Activated naive CD4-positive, alpha-beta T cell treated with anti-CD3 and anti-CD28 coated beads for 36 hours (primary cell): ENCODE measurements at regions not wholly inside any gene's neighbourhood (a gene's known extent, or its start where the extent isn't known, plus 50 kb on each side); places are given as distances from the start of the nearest gene placed in this dataset.

Experiments
- CTCF ChIA-PET: fragments of 350-600 bp; sonication (Branson Sonifier 250); formaldehyde crosslinking; loops from one replicate; lab custom pipeline; 2021; ENCODE audit warnings: antibody characterized with exemption; lab: Charles Lee
- DNase-seq: peaks from one replicate; pipeline ENCODE4 v3.0.0-alpha.2; 2020
- H3K27ac Mint-ChIP-seq: one replicate; pipeline ENCODE4 v1.8.0; 2021; ENCODE audit warnings: mild to moderate bottlenecking, mixed read lengths
- H3K27me3 Mint-ChIP-seq: one replicate; pipeline ENCODE4 v1.8.0; 2021; ENCODE audit warnings: low read depth, mixed read lengths
- H3K36me3 Mint-ChIP-seq: one replicate; pipeline ENCODE4 v1.8.0; 2021; ENCODE audit warnings: low read depth, mixed read lengths
- H3K4me1 Mint-ChIP-seq: one replicate; pipeline ENCODE4 v1.8.0; 2021; ENCODE audit warnings: low read depth, mixed read lengths
- H3K4me3 Mint-ChIP-seq: one replicate; pipeline ENCODE4 v1.8.0; 2021; ENCODE audit warnings: mild to moderate bottlenecking, moderate library complexity, mixed read lengths
- H3K9me3 Mint-ChIP-seq: one replicate; pipeline ENCODE4 v1.8.0; 2021; ENCODE audit warnings: mixed read lengths
- intact Hi-C: fragments of 100-400 bp; cut with micrococcal nuclease; formaldehyde crosslinking; loops from one replicate; pipeline ENCODE4 v1.15.1; 2023

GRCh38 chr2:217325251-217325650 is 465.4 kb upstream of the TNP1 start:
- peaks cover 12% of the 10 kb centered on the region for H3K9me3 Mint-ChIP-seq
- intact Hi-C loops, result no loop called here
- CTCF ChIA-PET, result no interaction called here

GRCh38 chr2:217316743-217317142 is 456.9 kb upstream of the TNP1 start:
- H3K4me3 Mint-ChIP-seq, result no peak overlapping the region
- no peaks in the 10 kb centered on the region for H3K27me3 Mint-ChIP-seq
- no peak for DNase-seq
- intact Hi-C loops, result no loop called here
- H3K4me1 Mint-ChIP-seq, result peaks cover 16% of the 10 kb centered on the region
- H3K27ac Mint-ChIP-seq, result no peak overlapping the region
- H3K36me3 Mint-ChIP-seq, result peaks cover 2% of the 10 kb centered on the region
- CTCF ChIA-PET, result interaction anchor here (0.6 kb wide), 1 partner anchor 1426 kb away, joined by 3 read pairs; no protein-coding TSS in a partner anchor
- peaks cover 2% of the 10 kb centered on the region for H3K9me3 Mint-ChIP-seq

More at GRCh38 chr2:217325251-217325650, 465.4 kb upstream of the TNP1 start:
- Mint-ChIP-seq H3K27me3 (no peaks in the 10 kb centered on the region), H3K4me3 (no peak overlapping the region), H3K27ac (no peak overlapping the region), H3K36me3 (peaks cover 12% of the 10 kb centered on the region), H3K4me1 (no peaks in the 10 kb centered on the region)
- no peak for DNase-seq

- intact Hi-C loops, result no loop called here
- peaks cover 2% of the 10 kb centered on the region for H3K9me3 Mint-ChIP-seq
- H3K4me3 Mint-ChIP-seq, result no peak overlapping the region
- DNase-seq, result no peak
- peaks cover 16% of the 10 kb centered on the region for H3K4me1 Mint-ChIP-seq
- H3K27me3 Mint-ChIP-seq, result no peaks in the 10 kb centered on the region
- peaks cover 4% of the 10 kb centered on the region for H3K36me3 Mint-ChIP-seq
- H3K27ac Mint-ChIP-seq, result no peak overlapping the region
- CTCF ChIA-PET, result interaction anchor here (1.3 kb wide), 1 partner anchor 9 kb away, joined by 4 read pairs; no protein-coding TSS in a partner anchor
These were observed 454.2 kb upstream of the TNP1 start for GRCh38 chr2:217314021-217314460.

GRCh38 chr2:217313386-217313785 is 453.5 kb upstream of the TNP1 start:
- H3K27ac Mint-ChIP-seq, result no peak overlapping the region
- no peaks in the 10 kb centered on the region for H3K27me3 Mint-ChIP-seq
- peaks cover 2% of the 10 kb centered on the region for H3K9me3 Mint-ChIP-seq
- H3K4me1 Mint-ChIP-seq, result peaks cover 16% of the 10 kb centered on the region
- DNase-seq, result no peak
- H3K36me3 Mint-ChIP-seq, result peaks cover 4% of the 10 kb centered on the region
- intact Hi-C loops, result no loop called here
- no peak overlapping the region for H3K4me3 Mint-ChIP-seq
- CTCF ChIA-PET, result interaction anchor here (1.3 kb wide), 1 partner anchor 10 kb away, joined by 4 read pairs; no protein-coding TSS in a partner anchor

GRCh38 chr2:217309056-217309455 is 449.2 kb upstream of the TNP1 start:
- no peak for DNase-seq
- Mint-ChIP-seq H3K4me1 (no peaks in the 10 kb centered on the region), H3K27me3 (no peaks in the 10 kb centered on the region), H3K36me3 (peaks cover 2% of the 10 kb centered on the region), H3K27ac (no peak overlapping the region), H3K9me3 (no peaks in the 10 kb centered on the region), H3K4me3 (no peak overlapping the region)
- intact Hi-C loops, result no loop called here
- CTCF ChIA-PET, result no interaction called here

- intact Hi-C loops, result no loop called here
- no peaks in the 10 kb centered on the region for H3K27me3 Mint-ChIP-seq
- H3K9me3 Mint-ChIP-seq, result no peaks in the 10 kb centered on the region
- CTCF ChIA-PET, result interaction anchor here (0.6 kb wide), 1 partner anchor 204 kb away, joined by 3 read pairs; no protein-coding TSS in a partner anchor
- H3K4me3 Mint-ChIP-seq, result no peak overlapping the region
- no peaks in the 10 kb centered on the region for H3K4me1 Mint-ChIP-seq
- H3K36me3 Mint-ChIP-seq, result peaks cover 2% of the 10 kb centered on the region
- DNase-seq, result no peak
- H3K27ac Mint-ChIP-seq, result no peak overlapping the region
These were observed 447.2 kb upstream of the TNP1 start for GRCh38 chr2:217307023-217307422.

- Mint-ChIP-seq H3K27me3 (no peaks in the 10 kb centered on the region), H3K4me3 (no peak overlapping the region), H3K9me3 (no peaks in the 10 kb centered on the region), H3K4me1 (no peaks in the 10 kb centered on the region), H3K36me3 (peaks cover 2% of the 10 kb centered on the region), H3K27ac (no peak overlapping the region)
- CTCF ChIA-PET, result no interaction called here
- intact Hi-C loops, result no loop called here
- no peak for DNase-seq
These were observed 446.0 kb upstream of the TNP1 start for GRCh38 chr2:217305882-217306281.

GRCh38 chr2:217304582-217304981 is 444.7 kb upstream of the TNP1 start:
- Mint-ChIP-seq H3K4me1 (no peaks in the 10 kb centered on the region), H3K36me3 (no peaks in the 10 kb centered on the region), H3K27me3 (no peaks in the 10 kb centered on the region), H3K27ac (no peak overlapping the region), H3K4me3 (no peak overlapping the region), H3K9me3 (no peaks in the 10 kb centered on the region)
- DNase-seq, result no peak
- CTCF ChIA-PET, result interaction anchor here (0.6 to 1.1 kb wide), 2 partner anchors 208 to 409 kb away, joined by 3 read pairs; no protein-coding TSS in a partner anchor
- intact Hi-C loops, result no loop called here

GRCh38 chr2:217302856-217303255 is 443.0 kb upstream of the TNP1 start:
- H3K27me3 Mint-ChIP-seq, result no peaks in the 10 kb centered on the region
- intact Hi-C loops, result no loop called here
- no peaks in the 10 kb centered on the region for H3K9me3 Mint-ChIP-seq
- no peaks in the 10 kb centered on the region for H3K4me1 Mint-ChIP-seq
- CTCF ChIA-PET, result no interaction called here
- no peaks in the 10 kb centered on the region for H3K36me3 Mint-ChIP-seq
- no peak for DNase-seq
- H3K4me3 Mint-ChIP-seq, result no peak overlapping the region
- H3K27ac Mint-ChIP-seq, result no peak overlapping the region

GRCh38 chr2:217301142-217301925 is 441.5 kb upstream of the TNP1 start:
- H3K4me1 Mint-ChIP-seq, result no peaks in the 10 kb centered on the region
- H3K27me3 Mint-ChIP-seq, result no peaks in the 10 kb centered on the region
- no peak overlapping the region for H3K4me3 Mint-ChIP-seq
- peaks cover 5% of the 10 kb centered on the region for H3K9me3 Mint-ChIP-seq
- no peak overlapping the region for H3K27ac Mint-ChIP-seq
- H3K36me3 Mint-ChIP-seq, result no peaks in the 10 kb centered on the region
- intact Hi-C loops, result no loop called here
- no peak for DNase-seq
- CTCF ChIA-PET, result no interaction called here

GRCh38 chr2:217299590-217299989 is 439.7 kb upstream of the TNP1 start:
- Mint-ChIP-seq H3K9me3 (peaks cover 5% of the 10 kb centered on the region), H3K4me1 (no peaks in the 10 kb centered on the region), H3K36me3 (no peaks in the 10 kb centered on the region), H3K27ac (no peak overlapping the region), H3K27me3 (no peaks in the 10 kb centered on the region), H3K4me3 (no peak overlapping the region)
- intact Hi-C loops, result no loop called here
- no peak for DNase-seq
- CTCF ChIA-PET, result interaction anchor here (0.6 kb wide), 1 partner anchor 770 kb away, joined by 5 read pairs; no protein-coding TSS in a partner anchor

GRCh38 chr2:217297096-217297495 is 437.2 kb upstream of the TNP1 start:
- no peak for DNase-seq
- Mint-ChIP-seq H3K4me3 (no peak overlapping the region), H3K4me1 (no peaks in the 10 kb centered on the region), H3K36me3 (no peaks in the 10 kb centered on the region), H3K27ac (no peak overlapping the region), H3K27me3 (no peaks in the 10 kb centered on the region), H3K9me3 (peaks cover 5% of the 10 kb centered on the region)
- intact Hi-C loops, result no loop called here
- CTCF ChIA-PET, result no interaction called here

GRCh38 chr2:217294818-217295217 is 435.0 kb upstream of the TNP1 start:
- Mint-ChIP-seq H3K9me3 (peaks cover 5% of the 10 kb centered on the region), H3K4me3 (no peak overlapping the region), H3K27me3 (no peaks in the 10 kb centered on the region), H3K36me3 (no peaks in the 10 kb centered on the region), H3K4me1 (no peaks in the 10 kb centered on the region), H3K27ac (no peak overlapping the region)
- intact Hi-C loops, result no loop called here
- CTCF ChIA-PET, result no interaction called here
- DNase-seq, result no peak
